GM04504 (cell line): ENCODE measurements at regions not wholly inside any gene's neighbourhood (a gene's known extent, or its start where the extent isn't known, plus 50 kb on each side); places are given as distances from the start of the nearest gene placed in this dataset.

Experiments
- DNase-seq: peaks from one replicate; pipeline ENCODE4 v3.0.0-alpha.2; 2012; ENCODE audit warnings: low read depth

- DNase-seq = peak; percentile 4
These were observed 141.5 kb upstream of the ARID2 start for GRCh38 chr12:45587877-45588533.

GRCh38 chr12:45590646-45591045 lies 138.9 kb upstream of the ARID2 start:
- DNase-seq = no peak

- no peak for DNase-seq
These were observed 137.9 kb upstream of the ARID2 start for GRCh38 chr12:45591635-45592034.

GRCh38 chr12:45596366-45596765 lies 133.1 kb upstream of the ARID2 start:
- DNase-seq = no peak

GRCh38 chr12:45598336-45598735 lies 131.2 kb upstream of the ARID2 start:
- no peak for DNase-seq

- DNase-seq = no peak
These were observed 130.7 kb upstream of the ARID2 start for GRCh38 chr12:45598761-45599160.

GRCh38 chr12:45599196-45599595 lies 130.3 kb upstream of the ARID2 start:
- DNase-seq = no peak

- no peak for DNase-seq
These were observed 128.1 kb upstream of the ARID2 start for GRCh38 chr12:45601390-45601789.

- DNase-seq = no peak
These were observed 127.6 kb upstream of the ARID2 start for GRCh38 chr12:45601888-45602287.

- DNase-seq = no peak
These were observed 123.9 kb upstream of the ARID2 start for GRCh38 chr12:45605624-45606023.

GRCh38 chr12:45611061-45611460 lies 118.4 kb upstream of the ARID2 start:
- DNase-seq = no peak

GRCh38 chr12:45611495-45611894 lies 118.0 kb upstream of the ARID2 start:
- no peak for DNase-seq

- peak; percentile 14 for DNase-seq
These were observed 117.3 kb upstream of the ARID2 start for GRCh38 chr12:45612044-45612794.

GRCh38 chr12:45613296-45613695 lies 116.2 kb upstream of the ARID2 start:
- peak; percentile 3 for DNase-seq

- no peak for DNase-seq
These were observed 115.7 kb upstream of the ARID2 start for GRCh38 chr12:45613855-45614254.

- DNase-seq = peak; percentile 32
These were observed 114.2 kb upstream of the ARID2 start for GRCh38 chr12:45615268-45615667.

- DNase-seq = no peak
These were observed 109.8 kb upstream of the ARID2 start for GRCh38 chr12:45619736-45620135.

- DNase-seq = no peak
These were observed 107.8 kb upstream of the ARID2 start for GRCh38 chr12:45621703-45622102.

GRCh38 chr12:45622210-45622937 lies 107.1 kb upstream of the ARID2 start:
- no peak for DNase-seq

GRCh38 chr12:45623221-45623620 lies 106.3 kb upstream of the ARID2 start:
- no peak for DNase-seq

GRCh38 chr12:45623940-45624339 lies 105.6 kb upstream of the ARID2 start:
- no peak for DNase-seq

GRCh38 chr12:45626965-45627364 lies 102.5 kb upstream of the ARID2 start:
- DNase-seq = no peak
